Activated CD4-positive, alpha-beta T cell treated with anti-CD3 and anti-CD28 coated beads, Interleukin-10, Interleukin-2, amounts not matched to agents 100 ng/mL and 50 ng/mL, durations not matched to agents 16 hours and 8 hours (primary cell): ENCODE measurements at regions not wholly inside any gene's neighbourhood (a gene's known extent, or its start where the extent isn't known, plus 50 kb on each side); places are given as distances from the start of the nearest gene placed in this dataset.
"Not testable (repeated sequence)": the region's sequence is repeated elsewhere in the genome, so short reads cannot be mapped to it uniquely, and the experiment has no call there.

Experiments
- DNase-seq: peaks from one replicate; pipeline ENCODE4 v3.0.0-alpha.2; 2020

GRCh38 chr5:5782402-5782801 is 359.9 kb downstream of the ICE1 start:
- DNase-seq, result no peak

- DNase-seq, result no peak
Observed at GRCh38 chr5:5781335-5781734, 358.9 kb downstream of the ICE1 start.

- DNase-seq, result no peak
Observed at GRCh38 chr5:5780253-5780652, 357.8 kb downstream of the ICE1 start.

- DNase-seq, result no peak
Observed at GRCh38 chr5:5777013-5777412, 354.5 kb downstream of the ICE1 start.

- DNase-seq, result no peak
Observed at GRCh38 chr5:5772202-5772601, 349.7 kb downstream of the ICE1 start.

- no peak for DNase-seq
Observed at GRCh38 chr5:5770825-5771224, 348.3 kb downstream of the ICE1 start.

- DNase-seq, result no peak
Observed at GRCh38 chr5:5767286-5767928, 344.9 kb downstream of the ICE1 start.

- DNase-seq, result no peak
Observed at GRCh38 chr5:5765066-5765850, 342.8 kb downstream of the ICE1 start.

- DNase-seq, result no peak
Observed at GRCh38 chr5:5764246-5764645, 341.8 kb downstream of the ICE1 start.

- DNase-seq, result no peak
Observed at GRCh38 chr5:5756762-5757161, 334.3 kb downstream of the ICE1 start.

GRCh38 chr5:5755888-5756287 is 333.4 kb downstream of the ICE1 start:
- no peak for DNase-seq

- no peak for DNase-seq
Observed at GRCh38 chr5:5752844-5753243, 330.4 kb downstream of the ICE1 start.

GRCh38 chr5:5751987-5752386 is 329.5 kb downstream of the ICE1 start:
- no peak for DNase-seq

- DNase-seq, result no peak
Observed at GRCh38 chr5:5751498-5751897, 329.0 kb downstream of the ICE1 start.

GRCh38 chr5:5741418-5741817 is 318.9 kb downstream of the ICE1 start:
- no peak for DNase-seq

- DNase-seq, result no peak
Observed at GRCh38 chr5:5739490-5739945, 317.0 kb downstream of the ICE1 start.

- no peak for DNase-seq
Observed at GRCh38 chr5:5738797-5739489, 316.5 kb downstream of the ICE1 start.

- DNase-seq, result no peak
Observed at GRCh38 chr5:5736007-5736406, 313.5 kb downstream of the ICE1 start.

GRCh38 chr5:5733058-5733457 is 310.6 kb downstream of the ICE1 start:
- DNase-seq, result not testable (repeated sequence)

- DNase-seq, result no peak
Observed at GRCh38 chr5:5726401-5726800, 303.9 kb downstream of the ICE1 start.

GRCh38 chr5:5721881-5722280 is 299.4 kb downstream of the ICE1 start:
- DNase-seq, result no peak

- no peak for DNase-seq
Observed at GRCh38 chr5:5719292-5719691, 296.8 kb downstream of the ICE1 start.

- DNase-seq, result no peak
Observed at GRCh38 chr5:5716665-5717064, 294.2 kb downstream of the ICE1 start.

- no peak for DNase-seq
Observed at GRCh38 chr5:5711592-5711991, 289.1 kb downstream of the ICE1 start.
